ENCODE measurements at regions not wholly inside any gene's neighbourhood (a gene's known extent, or its start where the extent isn't known, plus 50 kb on each side); places are given as distances from the start of the nearest gene placed in this dataset.

- intact Hi-C loops (cut with DNase I) = no loop called here
- no peaks in the 10 kb centered on the region for H3K36me3 ChIP-seq
- no peak for TF ChIP-seq CTCF (IDR thresholded peaks at IDR 0.05)
Observed at GRCh38 chr22:27062910-27063309, 405.5 kb downstream of the MIAT start.

GRCh38 chr22:27063406-27063805 lies 406.0 kb downstream of the MIAT start:
- H3K4me3 ChIP-seq = no peak overlapping the region
- TF ChIP-seq CTCF (IDR thresholded peaks at IDR 0.05) = no peak
- H3K4me1 ChIP-seq = peaks cover 0 to 9% of the 10 kb centered on the region in 2 donors
- DNase-seq (ENCODE audit: low spot score in 2 of 2) = no peak
- H3K27me3 ChIP-seq = no peaks in the 10 kb centered on the region
- no peaks in the 10 kb centered on the region for H3K36me3 ChIP-seq
- no peak overlapping the region for H3K27ac ChIP-seq
- H3K9me3 ChIP-seq = no peaks in the 10 kb centered on the region
- intact Hi-C loops (cut with DNase I) = no loop called here

More at GRCh38 chr22:27062910-27063309, 405.5 kb downstream of the MIAT start:
- Histone ChIP-seq H3K9me3 (no peaks in the 10 kb centered on the region), H3K27me3 (no peaks in the 10 kb centered on the region), H3K4me1 (peaks cover 0 to 9% of the 10 kb centered on the region in 2 donors), H3K4me3 (no peak overlapping the region), H3K27ac (no peak overlapping the region)
- DNase-seq (ENCODE audit: low spot score in 2 of 2) = no peak

GRCh38 chr22:27063841-27064240 lies 406.5 kb downstream of the MIAT start:
- no peak for TF ChIP-seq CTCF (IDR thresholded peaks at IDR 0.05)
- Histone ChIP-seq H3K27me3 (no peaks in the 10 kb centered on the region), H3K36me3 (no peaks in the 10 kb centered on the region), H3K27ac (no peak overlapping the region), H3K4me3 (no peak overlapping the region), H3K9me3 (no peaks in the 10 kb centered on the region), H3K4me1 (peaks cover 0 to 9% of the 10 kb centered on the region in 2 donors)
- DNase-seq (ENCODE audit: low spot score in 2 of 2) = no peak
- intact Hi-C loops (cut with DNase I) = no loop called here

- no peak for TF ChIP-seq CTCF (IDR thresholded peaks at IDR 0.05)
Observed at GRCh38 chr22:27064386-27064785, 407.0 kb downstream of the MIAT start.

GRCh38 chr22:27065279-27065678 lies 407.9 kb downstream of the MIAT start:
- Histone ChIP-seq H3K4me3 (no peak overlapping the region), H3K4me1 (peaks cover 0 to 9% of the 10 kb centered on the region in 2 donors)
- intact Hi-C loops (cut with DNase I) = no loop called here

More at GRCh38 chr22:27064386-27064785, 407.0 kb downstream of the MIAT start:
- no peak overlapping the region for H3K4me3 ChIP-seq
- no peak overlapping the region for H3K27ac ChIP-seq
- H3K4me1 ChIP-seq = peaks cover 0 to 9% of the 10 kb centered on the region in 2 donors
- no peaks in the 10 kb centered on the region for H3K36me3 ChIP-seq
- DNase-seq (ENCODE audit: low spot score in 2 of 2) = no peak
- H3K9me3 ChIP-seq = no peaks in the 10 kb centered on the region
- no peaks in the 10 kb centered on the region for H3K27me3 ChIP-seq
- intact Hi-C loops (cut with DNase I) = no loop called here

More at GRCh38 chr22:27065279-27065678, 407.9 kb downstream of the MIAT start:
- no peak for TF ChIP-seq CTCF (IDR thresholded peaks at IDR 0.05)
- H3K36me3 ChIP-seq = no peaks in the 10 kb centered on the region
- H3K9me3 ChIP-seq = no peaks in the 10 kb centered on the region
- H3K27ac ChIP-seq = no peak overlapping the region
- H3K27me3 ChIP-seq = no peaks in the 10 kb centered on the region
- DNase-seq (ENCODE audit: low spot score in 2 of 2) = no peak
